Kidney (tissue), 13 donors: ENCODE measurements at regions not wholly inside any gene's neighbourhood (a gene's known extent, or its start where the extent isn't known, plus 50 kb on each side); places are given as distances from the start of the nearest gene placed in this dataset.

Source experiments
- DNase-seq, 5 donors: peaks; one replicate each; pipeline ENCODE4 v3.0.0-alpha.2; 2013 to 2020
- FAIRE-seq: peaks from 2 replicates; lab custom pipeline; 2012; peaks lifted over from hg19 to GRCh38; lab: Jason Lieb, UNC
- H3K27ac ChIP-seq, 2 donors: one replicate each; pipeline ENCODE4 v1.7.0; 2013; ENCODE audit warnings: low read depth in 2 of 2, low read length in 2 of 2, inconsistent platforms in 1 of 2
- H3K27me3 ChIP-seq: one replicate; pipeline ENCODE4 v1.7.1; 2013; ENCODE audit warnings: low read length, inconsistent platforms; ENCODE audit not compliant: control insufficient read depth, insufficient read depth
- H3K36me3 ChIP-seq, 3 donors: one replicate each; pipeline versions ENCODE4 v1.7.0 to v1.7.1; 2013; ENCODE audit warnings: low read length in 3 of 3, control low read depth in 1 of 3, inconsistent platforms in 1 of 3; ENCODE audit not compliant: insufficient read depth in 3 of 3, control insufficient read depth in 2 of 3
- H3K4me1 ChIP-seq, 3 donors: one replicate each; pipeline versions ENCODE4 v1.7.0 to v1.7.1; 2013; ENCODE audit warnings: low read length in 3 of 3, inconsistent platforms in 1 of 3, low read depth in 1 of 3; ENCODE audit not compliant: control insufficient read depth in 2 of 3, insufficient read depth in 2 of 3
- H3K4me3 ChIP-seq, 3 donors: one replicate each; pipeline versions ENCODE4 v1.7.0 to v1.8.1; 2013; ENCODE audit warnings: low read length in 3 of 3, control low read depth in 1 of 3, inconsistent platforms in 1 of 3
- H3K9ac ChIP-seq, 3 donors: one replicate each; pipeline versions ENCODE4 v1.7.0 to v1.7.1; 2013; ENCODE audit warnings: low read length in 3 of 3, control low read depth in 1 of 3, inconsistent platforms in 1 of 3
- H3K9me3 ChIP-seq, 3 donors: one replicate each; pipeline versions ENCODE4 v1.7.0 to v1.7.1; 2013; ENCODE audit warnings: low read length in 3 of 3, control low read depth in 1 of 3, inconsistent platforms in 1 of 3; ENCODE audit not compliant: control insufficient read depth in 2 of 3, insufficient read depth in 1 of 3
- intact Hi-C: fragments of 100-400 bp; cut with DNase I; formaldehyde crosslinking; loops from one replicate; pipeline ENCODE4 v1.11.1; 2022
- TF ChIP-seq, protein P1 (sequence below): IDR thresholded peaks from 3 replicates; pipeline ENCODE4 v1.5.1; 2012; ENCODE audit warnings: mild to moderate bottlenecking, moderate library complexity, borderline replicate concordance; ENCODE audit not compliant: insufficient read depth; ENCODE audit errors: extremely low read depth
- donor health status: control.
- donor health status: control.
- donor health status: control.
- donor health status: control.
- donor health status: control.
- donor health status: DM: yes; HTN: yes; CAD: no.
- donor health status: Normal renal cell carcinoma (clear cell type).

DNA sequence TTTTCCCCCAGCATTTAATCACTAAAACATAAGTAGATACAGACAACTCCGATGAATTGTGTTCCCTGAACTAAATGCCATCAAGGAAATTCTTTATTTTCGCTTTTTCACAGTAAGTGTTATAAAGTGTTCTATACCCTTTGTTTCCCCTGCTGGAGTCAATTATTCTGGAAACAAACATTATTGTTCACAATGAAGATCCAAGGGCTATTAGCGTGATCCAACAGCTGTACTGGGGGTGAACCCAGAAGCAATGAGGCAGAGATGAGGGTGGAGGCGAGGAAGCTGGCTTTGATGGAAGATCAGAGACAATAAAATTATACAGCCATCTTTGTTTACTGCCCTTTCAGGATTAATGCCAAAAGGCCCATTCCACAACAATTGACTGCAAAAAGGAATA, 250.3 kb upstream of the IGF1R start:
- TF ChIP-seq, protein P1, sequence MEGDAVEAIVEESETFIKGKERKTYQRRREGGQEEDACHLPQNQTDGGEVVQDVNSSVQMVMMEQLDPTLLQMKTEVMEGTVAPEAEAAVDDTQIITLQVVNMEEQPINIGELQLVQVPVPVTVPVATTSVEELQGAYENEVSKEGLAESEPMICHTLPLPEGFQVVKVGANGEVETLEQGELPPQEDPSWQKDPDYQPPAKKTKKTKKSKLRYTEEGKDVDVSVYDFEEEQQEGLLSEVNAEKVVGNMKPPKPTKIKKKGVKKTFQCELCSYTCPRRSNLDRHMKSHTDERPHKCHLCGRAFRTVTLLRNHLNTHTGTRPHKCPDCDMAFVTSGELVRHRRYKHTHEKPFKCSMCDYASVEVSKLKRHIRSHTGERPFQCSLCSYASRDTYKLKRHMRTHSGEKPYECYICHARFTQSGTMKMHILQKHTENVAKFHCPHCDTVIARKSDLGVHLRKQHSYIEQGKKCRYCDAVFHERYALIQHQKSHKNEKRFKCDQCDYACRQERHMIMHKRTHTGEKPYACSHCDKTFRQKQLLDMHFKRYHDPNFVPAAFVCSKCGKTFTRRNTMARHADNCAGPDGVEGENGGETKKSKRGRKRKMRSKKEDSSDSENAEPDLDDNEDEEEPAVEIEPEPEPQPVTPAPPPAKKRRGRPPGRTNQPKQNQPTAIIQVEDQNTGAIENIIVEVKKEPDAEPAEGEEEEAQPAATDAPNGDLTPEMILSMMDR = no peak
- H3K27ac ChIP-seq = no peak overlapping the region
- no peak overlapping the region for H3K9ac ChIP-seq
- peaks cover 0 to 3% (median 0%) of the 10 kb centered on the region in 3 donors for H3K4me1 ChIP-seq
- no peaks in the 10 kb centered on the region for H3K27me3 ChIP-seq
- intact Hi-C loops = no loop called here
- no peak for FAIRE-seq
- H3K36me3 ChIP-seq = no peaks in the 10 kb centered on the region
- no peak overlapping the region for H3K4me3 ChIP-seq
- no peak for DNase-seq
- H3K9me3 ChIP-seq = no peaks in the 10 kb centered on the region

DNA sequence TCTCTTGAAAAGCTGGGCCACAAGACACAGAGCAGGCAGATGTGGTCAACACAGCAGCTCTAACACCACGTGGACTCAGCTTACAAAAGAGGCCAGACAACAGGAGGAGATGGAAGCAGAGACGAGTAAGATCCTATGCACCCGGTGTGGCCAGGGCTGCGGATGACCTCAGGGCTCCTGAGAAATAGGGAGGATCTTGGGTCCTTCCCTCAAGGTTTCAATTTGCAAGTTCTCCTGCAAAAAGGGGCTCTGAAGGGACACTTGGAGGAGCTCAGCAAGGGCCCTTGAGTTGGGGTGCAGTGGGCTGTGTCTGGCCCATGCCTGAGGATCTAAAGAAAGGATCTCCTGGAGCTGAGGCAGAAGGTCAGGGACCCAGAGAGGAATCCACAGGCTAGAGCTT, 249.5 kb upstream of the IGF1R start:
- Histone ChIP-seq H3K36me3 (no peaks in the 10 kb centered on the region), H3K27ac (no peak overlapping the region), H3K4me1 (peaks cover 0 to 3% (median 0%) of the 10 kb centered on the region in 3 donors), H3K9me3 (no peaks in the 10 kb centered on the region), H3K9ac (no peak overlapping the region), H3K4me3 (no peak overlapping the region), H3K27me3 (no peaks in the 10 kb centered on the region)
- TF ChIP-seq, protein P1 = no peak
- FAIRE-seq (no peak), DNase-seq (no peak)
- intact Hi-C loops = no loop called here

DNA sequence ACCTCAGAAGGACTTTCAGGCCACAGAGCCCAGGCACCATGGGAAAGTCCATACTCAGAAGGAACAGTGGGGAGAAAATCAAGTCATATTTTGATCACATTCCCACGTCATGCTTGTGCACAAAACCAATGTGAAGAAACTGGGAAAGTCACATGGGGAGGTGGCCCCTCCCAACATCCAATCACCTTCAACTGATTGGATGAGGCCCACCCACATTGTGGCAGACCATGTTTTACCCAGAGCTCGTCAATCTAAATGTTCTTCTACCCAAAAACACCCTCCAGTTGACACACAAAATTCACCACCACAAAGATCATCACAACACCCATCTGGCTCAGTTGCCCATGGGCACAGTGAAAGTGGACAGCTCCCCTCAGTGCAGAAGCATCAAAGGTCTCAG, 248.2 kb upstream of the IGF1R start:
- intact Hi-C loops = no loop called here
- no peak overlapping the region for H3K9ac ChIP-seq
- FAIRE-seq = no peak
- peaks cover 0 to 3% (median 0%) of the 10 kb centered on the region in 3 donors for H3K4me1 ChIP-seq
- H3K27ac ChIP-seq = no peak overlapping the region
- TF ChIP-seq, protein P1 = no peak
- no peaks in the 10 kb centered on the region for H3K9me3 ChIP-seq
- no peak overlapping the region for H3K4me3 ChIP-seq
- H3K27me3 ChIP-seq = no peaks in the 10 kb centered on the region
- DNase-seq = no peak
- no peaks in the 10 kb centered on the region for H3K36me3 ChIP-seq

DNA sequence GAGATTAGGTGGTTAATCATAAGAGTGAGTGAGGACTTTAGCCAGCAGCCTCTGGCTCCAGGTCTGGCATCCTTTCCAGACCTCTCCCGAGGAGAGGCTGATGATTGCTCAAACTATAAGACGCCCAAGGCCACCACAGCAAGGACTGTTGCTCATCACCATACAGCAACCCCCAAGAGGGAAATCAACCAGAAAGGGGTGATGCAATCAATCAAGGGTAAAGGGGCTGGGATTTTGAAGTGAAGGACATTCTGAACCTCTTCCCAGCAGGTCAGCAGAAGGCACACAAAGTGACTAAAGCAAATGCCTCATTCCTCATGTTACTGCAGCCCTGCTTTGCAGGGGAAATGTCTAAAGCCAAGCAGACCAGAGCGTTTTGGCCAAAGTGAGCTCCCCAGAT, 247.3 kb upstream of the IGF1R start:
- Histone ChIP-seq H3K9ac (no peak overlapping the region), H3K36me3 (no peaks in the 10 kb centered on the region), H3K9me3 (no peaks in the 10 kb centered on the region), H3K4me3 (no peak overlapping the region), H3K27me3 (no peaks in the 10 kb centered on the region), H3K27ac (no peak overlapping the region), H3K4me1 (peaks cover 0 to under 1% (median 0%) of the 10 kb centered on the region in 3 donors)
- intact Hi-C loops = no loop called here
- TF ChIP-seq, protein P1 = no peak
- FAIRE-seq (no peak), DNase-seq (no peak)
